ENCODE measurements at regions not wholly inside any gene's neighbourhood (a gene's known extent, or its start where the extent isn't known, plus 50 kb on each side); places are given as distances from the start of the nearest gene placed in this dataset.

GRCh38 chr21:35682904-35683549, 377.3 kb downstream of the SETD4 start:
- DNase-seq, result no peak

DNA sequence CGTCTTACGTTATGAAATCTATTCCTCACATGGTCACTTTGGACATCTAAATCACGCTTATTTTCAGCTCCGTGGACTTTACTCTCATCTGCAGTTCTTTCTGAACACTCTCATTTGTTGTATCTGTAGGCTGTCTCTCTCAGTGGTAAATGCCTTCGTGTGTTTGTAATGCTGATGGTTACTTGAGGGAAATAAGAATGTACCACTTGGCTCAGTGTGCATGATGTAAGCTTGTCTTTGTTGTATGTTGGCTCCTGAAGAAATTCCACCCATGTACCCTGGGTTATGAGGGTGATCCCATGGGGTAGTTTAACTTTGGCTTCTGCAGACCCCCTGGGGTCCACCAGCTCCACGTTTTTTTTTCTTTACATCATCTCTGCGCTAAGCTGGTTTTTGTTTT, 378.4 kb downstream of the SETD4 start:
- DNase-seq, result no peak

- no peak for DNase-seq
Measured at GRCh38 chr21:35679076-35679475, 381.2 kb downstream of the SETD4 start.

- DNase-seq, result no peak
Measured at GRCh38 chr21:35678393-35678792, 381.9 kb downstream of the SETD4 start.

GRCh38 chr21:35677298-35677841, 383.0 kb downstream of the SETD4 start:
- DNase-seq, result no peak

GRCh38 chr21:35674895-35675470, 385.3 kb downstream of the SETD4 start:
- DNase-seq, result no peak

DNA sequence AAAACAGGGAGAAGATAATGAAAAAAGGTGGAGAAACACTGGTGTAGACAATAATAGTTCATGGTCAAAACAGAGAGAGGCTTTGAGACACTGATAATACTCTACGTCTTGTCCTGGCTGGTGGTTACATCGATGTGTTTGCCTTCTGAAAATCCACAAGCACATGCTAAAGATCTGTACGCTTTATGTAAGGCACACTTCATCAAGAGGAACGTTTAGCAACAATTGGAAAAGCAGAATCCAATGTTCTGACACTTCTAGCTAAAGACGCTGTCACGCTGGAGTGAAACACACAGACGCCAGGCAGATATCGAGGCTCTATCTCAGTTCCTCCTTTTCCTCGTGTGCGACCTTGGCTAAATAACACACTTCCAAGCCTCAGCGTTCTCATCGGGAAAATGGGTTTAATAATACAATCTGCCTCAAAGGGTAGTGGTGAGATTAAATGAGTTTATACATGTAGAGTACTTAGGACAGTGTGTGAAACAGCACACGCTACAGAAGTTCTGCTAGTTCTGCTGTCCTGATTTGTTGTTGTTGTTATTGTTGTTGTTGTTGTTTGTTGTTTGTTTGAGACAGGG, 386.1 kb downstream of the SETD4 start:
- no peak for DNase-seq

- DNase-seq, result no peak
Measured at GRCh38 chr21:35672313-35672712, 388.0 kb downstream of the SETD4 start.

DNA sequence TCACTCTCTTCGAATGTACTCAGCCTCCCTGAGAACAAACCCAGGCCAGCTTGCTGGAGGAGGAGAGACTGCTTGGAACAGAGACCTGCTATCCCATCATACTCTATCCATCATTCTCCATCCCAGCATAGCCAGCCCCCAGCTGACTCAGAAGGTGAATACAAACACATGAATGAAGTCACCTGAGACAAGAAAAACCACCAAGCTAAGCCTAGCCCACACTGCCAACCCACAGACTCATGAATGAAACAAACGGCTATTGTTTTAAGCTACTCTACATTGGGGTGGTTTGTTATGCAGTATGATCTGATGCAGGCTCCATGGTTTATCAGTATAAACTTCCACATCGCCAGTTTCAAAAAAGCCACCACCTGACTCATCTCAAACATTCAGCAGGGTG, 395.6 kb downstream of the SETD4 start:
- DNase-seq, result no peak

DNA sequence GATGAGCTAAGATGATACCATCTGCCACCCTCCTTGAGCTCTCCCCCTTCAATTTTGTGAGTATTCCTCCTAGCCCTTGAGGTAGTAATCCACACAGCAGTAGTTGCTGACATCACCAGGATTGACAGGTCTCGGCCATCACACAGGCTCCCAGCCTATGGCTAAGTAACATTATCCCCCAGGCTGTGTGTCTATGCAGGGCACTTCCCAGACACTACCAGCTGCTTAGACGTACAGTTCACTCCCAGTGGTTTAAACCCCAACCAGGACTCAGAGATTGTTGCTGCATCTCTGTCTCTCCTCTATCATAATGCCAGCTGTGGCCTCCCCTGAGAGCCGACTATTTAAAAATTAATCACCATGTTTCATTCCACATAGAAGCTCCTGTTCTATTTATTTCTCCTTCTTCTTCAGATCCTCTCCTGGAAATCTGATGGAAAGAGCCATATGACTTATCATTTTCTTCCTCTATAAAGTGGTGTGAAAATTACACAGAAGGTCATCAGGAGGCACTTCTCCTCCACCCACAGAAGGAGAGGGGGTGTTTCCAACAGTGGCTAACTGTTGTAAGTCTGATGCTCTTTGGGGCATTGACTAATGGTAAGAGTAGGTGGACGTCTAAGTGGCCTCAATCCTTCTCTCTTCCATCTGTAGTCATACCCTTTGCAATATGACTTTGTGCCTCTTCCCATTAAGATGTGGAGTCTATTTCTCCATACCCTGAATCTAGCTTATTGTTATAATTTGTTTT, 396.3 kb downstream of the SETD4 start:
- no peak for DNase-seq

DNA sequence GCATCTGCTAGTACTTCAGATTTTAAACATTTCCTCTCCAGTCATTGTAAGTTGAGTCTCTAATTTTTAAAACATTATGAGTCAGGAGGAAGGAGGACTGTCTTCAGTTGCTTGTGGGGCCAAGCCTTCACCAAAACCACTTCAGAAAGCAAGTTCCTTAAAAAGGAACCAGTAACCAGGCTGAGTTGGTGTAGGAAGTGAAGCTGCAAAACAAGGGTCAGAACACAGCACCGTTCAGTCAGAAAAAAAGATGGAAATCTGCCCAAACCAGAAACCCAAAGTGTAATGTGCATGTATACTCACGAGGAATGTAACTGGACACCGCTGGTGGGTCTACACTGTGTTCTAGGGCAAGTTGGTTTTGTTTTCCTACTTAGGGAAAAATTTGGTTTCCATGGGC, 402.1 kb downstream of the SETD4 start:
- DNase-seq, result no peak

DNA sequence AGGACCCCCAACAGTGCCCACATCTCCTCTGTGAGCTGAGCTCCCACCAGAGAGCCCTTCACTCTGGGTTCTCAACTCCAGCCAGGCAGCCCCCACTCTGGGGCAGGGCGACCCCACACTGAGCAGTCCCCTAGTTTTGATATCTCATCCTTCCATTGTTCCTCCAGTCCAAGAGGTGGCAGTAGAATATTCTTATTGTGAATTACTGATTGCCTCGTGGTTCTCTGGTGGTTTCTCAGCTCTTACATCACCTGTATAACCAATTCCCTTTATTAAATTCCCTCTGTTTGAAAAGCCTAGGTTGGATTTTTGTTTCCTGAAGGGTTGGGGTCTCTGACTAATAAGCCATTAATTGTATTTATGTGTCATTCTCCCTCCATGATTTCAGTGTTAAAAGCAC, 407.5 kb downstream of the SETD4 start:
- DNase-seq, result no peak

DNA sequence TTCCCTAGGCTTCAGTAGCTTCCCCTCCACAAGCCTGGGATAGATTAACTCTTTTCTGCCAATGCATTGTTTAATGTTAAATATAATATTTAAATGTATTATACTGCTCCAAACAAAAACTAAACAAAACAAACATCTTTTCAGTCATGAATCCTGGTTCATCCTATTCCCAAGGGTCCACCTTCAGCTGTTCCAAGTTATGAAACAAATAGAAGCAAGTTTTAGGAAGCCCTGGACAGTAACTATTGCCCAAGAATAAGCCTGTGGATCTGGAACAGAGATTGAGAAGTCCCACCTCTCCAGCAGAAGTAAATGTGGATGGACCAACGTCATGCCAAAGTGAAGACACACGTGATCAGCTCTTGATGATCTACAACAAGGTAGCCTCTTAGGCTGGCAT, 408.1 kb downstream of the SETD4 start:
- no peak for DNase-seq

DNA sequence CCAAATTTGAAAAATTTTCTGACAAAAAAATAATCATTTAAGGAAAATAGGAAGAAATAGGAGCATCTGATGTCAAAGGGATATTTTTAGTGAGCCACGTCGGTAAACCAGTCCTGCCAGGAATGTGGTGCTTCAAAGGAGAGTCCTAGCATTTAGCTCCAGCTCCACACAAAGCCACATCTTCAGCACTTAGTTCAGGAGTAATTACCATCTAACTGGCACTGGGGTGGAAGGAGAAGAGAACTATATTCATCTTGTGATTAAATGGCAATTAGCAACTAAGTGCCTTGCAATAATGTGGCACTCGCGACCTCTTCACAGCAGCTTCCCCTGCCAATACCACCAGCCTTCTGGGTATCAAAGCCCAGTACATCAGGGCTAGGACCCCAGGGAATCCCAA, 409.1 kb downstream of the SETD4 start:
- no peak for DNase-seq

DNA sequence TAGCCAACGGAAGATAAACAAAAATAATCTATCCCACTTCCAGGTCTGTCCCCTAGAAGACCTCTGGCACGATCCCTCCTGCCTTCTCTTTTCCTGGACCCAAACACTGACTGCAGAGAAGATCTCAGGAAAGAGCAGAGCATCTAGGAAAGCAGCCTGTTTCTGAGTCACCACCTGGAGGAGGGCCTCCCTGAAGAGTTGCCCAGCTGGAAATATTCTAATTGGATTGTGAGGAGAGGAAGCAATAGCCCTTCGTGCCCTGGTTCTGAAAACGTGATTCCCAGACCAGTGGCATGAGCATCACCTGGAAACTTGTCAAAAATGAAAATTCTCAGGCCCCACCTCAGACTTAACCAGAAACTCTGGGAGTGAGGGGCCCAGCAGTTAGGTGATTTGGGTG, 411.1 kb downstream of the SETD4 start:
- no peak for DNase-seq

DNA sequence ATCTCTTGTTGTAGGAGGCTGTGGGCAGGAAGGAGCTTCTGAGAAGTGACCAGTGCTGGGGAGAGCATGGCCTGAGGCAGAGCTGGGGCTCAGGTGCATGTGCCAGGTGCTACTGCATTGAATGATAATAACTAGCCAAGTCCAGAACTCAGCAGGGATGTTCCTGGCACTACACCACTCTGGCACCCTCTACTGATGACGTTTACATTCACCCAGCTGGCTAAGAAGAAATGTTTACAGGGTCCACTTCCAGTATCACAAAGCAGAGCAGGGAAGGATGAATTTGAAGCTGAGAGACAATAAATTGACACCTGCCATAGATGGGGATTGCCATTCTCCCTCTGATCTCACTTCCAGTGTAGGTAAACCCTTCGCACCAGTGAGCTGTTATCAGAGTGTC, 411.8 kb downstream of the SETD4 start:
- DNase-seq, result no peak

DNA sequence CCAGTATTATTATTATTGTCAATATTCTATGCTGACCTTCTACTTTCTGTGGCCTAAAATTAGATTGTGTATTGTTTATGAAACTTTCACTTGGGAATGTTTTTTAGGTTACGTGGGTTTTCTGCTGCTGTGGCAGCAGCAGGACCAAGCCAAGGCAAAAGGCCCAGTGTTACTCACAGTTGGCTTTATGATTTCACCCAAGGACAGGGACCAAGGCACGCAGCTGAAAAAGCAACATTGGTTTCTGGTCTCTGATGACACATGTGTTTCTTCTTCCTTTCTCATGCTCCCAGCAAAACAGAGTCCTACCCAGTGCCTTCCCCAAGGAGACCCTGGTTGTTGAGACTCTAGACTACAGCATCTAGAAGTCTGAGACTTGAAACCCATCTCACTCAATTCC, 413.7 kb downstream of the SETD4 start:
- DNase-seq, result no peak

DNA sequence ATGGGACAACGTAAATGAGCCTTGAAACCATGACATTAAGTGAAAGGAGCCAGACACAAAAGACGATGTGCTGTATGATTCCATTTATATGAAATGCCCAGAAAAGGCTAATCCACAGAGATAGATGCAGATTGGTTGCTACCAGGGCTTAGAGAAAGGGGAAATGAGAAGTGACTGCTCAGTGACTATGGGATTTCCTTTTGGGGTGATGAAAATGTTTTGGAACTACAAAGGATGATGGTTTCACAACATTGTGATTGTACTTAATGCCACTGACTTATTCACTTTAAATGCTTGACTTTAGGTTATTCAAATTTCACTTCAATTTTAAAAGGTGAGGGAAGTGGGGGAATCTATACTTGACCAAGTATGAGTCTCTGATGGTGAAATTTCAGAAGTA, 414.3 kb downstream of the SETD4 start:
- DNase-seq, result no peak

DNA sequence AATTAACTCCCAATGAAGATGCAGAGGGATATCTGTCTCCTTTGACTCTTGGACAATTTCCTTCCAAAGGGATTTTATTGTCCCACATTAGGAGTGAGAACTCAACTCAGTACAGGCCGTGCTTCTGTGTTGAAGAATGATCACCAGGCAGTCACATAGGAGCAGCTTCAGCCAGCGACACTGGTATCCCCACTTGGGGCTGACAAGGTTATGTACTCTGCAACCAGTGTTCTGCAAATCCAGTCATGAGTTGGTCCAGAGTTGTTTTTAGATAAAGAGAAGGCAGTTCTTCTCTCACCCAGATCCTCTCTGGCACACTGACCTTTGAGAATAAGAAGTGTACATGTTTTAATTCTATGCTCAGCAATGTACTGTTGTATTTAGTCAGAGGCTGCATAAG, 415.8 kb downstream of the SETD4 start:
- no peak for DNase-seq

DNA sequence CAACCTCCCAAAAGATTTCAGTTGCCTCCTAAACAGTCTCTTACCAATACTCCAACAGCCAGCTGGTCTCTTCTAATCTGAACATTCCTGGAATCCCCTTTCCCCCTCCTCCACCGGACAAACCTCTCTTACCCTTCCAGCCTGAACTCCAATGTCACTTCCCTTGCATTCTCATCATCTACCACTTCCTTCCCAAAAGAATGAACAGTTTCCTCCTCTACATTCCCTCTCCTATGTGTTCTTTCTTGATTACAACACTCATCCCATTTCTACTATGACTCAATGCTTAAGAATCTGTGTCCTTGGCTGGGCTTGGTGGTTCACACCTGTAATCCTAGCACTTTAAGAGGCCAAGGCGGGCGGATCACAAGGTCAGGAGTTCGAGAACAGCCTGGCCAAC, 417.1 kb downstream of the SETD4 start:
- no peak for DNase-seq

- DNase-seq, result no peak
Measured at GRCh38 chr21:35641271-35642016, 418.9 kb downstream of the SETD4 start.

DNA sequence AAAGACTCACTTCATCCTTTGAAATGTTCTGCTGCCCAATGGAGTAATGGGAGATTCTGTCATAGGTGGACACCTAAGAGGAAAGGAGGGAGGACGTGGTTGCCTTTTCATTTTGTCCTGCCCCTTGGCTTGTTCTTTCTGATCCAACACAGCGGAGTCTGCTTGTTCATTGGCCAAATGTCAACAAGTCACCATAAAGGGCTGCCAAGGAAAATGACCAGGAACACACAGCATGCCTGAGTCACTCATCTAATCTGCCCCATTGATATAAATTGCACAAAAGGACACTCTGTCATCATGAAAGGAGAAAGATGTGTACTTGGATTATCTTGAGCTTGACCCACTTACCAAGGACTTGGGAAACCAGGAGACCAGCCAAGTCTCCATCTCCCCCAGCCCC, 422.9 kb downstream of the SETD4 start:
- no peak for DNase-seq

GRCh38 chr21:35635994-35636393, 424.3 kb downstream of the SETD4 start:
- no peak for DNase-seq
